HG03439 (cell line): ENCODE measurements at regions not wholly inside any gene's neighbourhood (a gene's known extent, or its start where the extent isn't known, plus 50 kb on each side); places are given as distances from the start of the nearest gene placed in this dataset.
"Not testable (repeated sequence)": the region's sequence is repeated elsewhere in the genome, so short reads cannot be mapped to it uniquely, and the experiment has no call there.

ENCODE experiments used
- ATAC-seq: cut with Tn5 transposase; IDR thresholded peaks from one replicate; pipeline ENCODE4 v1.9.1; 2021; ENCODE audit warnings: mild to moderate bottlenecking, moderate library complexity; ENCODE audit not compliant: unreplicated experiment

DNA sequence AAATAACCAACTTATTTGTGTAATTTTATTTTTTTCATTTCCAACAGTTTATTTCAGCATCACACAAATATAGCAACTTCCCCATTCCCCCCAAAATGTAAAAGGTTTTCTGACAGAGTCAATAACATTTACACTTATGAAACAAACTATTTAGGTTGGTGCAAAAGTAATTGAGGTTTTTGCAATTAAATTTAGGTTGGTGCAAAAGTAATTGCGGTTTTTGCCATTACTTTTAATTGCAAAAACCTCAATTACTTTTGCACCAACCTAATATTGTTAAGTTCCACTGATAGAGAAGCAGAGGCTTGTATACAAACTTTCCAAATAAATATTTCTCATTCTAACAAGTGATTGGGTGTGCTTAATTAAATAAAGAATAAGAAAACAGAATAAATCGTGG is 270.9 kb upstream of the DUSP10 start:
- ATAC-seq = no peak

- ATAC-seq = no peak
Observed at GRCh38 chr1:222010306-222010705, 268.4 kb upstream of the DUSP10 start.

- ATAC-seq = peak; percentile 58
Observed at GRCh38 chr1:222009105-222009730, 267.3 kb upstream of the DUSP10 start.

DNA sequence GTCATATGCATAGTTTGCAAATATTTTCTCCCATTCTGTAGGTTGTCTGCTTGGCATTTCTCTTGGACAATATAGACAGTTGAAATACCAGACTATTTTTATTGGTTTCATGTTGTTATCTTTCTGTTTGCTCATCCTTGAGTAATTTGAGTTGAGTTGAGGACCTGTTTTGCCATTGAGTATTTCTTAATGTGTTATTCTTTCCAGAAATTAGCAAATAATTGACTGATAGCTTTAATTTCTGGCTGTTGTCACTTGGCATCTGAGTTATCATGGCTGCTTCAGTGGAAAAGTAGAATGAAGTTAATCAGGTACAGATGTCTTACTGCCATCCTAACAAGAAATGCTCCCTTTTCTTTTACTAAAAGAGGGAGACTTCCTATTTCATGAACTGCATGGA is 264.8 kb upstream of the DUSP10 start:
- ATAC-seq = no peak

DNA sequence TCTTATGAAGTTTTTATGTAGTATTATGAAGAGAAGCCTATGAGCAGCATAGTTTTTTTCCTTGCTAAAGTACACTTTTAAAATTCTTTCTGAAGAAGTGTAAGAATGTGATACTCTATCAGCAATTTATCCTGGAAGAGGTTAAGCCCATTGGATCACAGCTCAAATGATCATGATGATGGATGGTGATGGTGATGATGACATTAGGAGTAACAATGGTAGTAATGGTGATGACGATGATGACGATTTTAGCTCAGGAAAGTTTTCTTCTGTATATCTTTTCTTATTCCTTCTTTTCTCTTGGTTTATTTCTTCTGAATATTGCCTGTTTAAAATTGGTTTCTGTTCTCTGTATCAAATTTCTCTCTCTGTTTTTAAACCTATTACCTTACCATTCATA is 262.9 kb upstream of the DUSP10 start:
- ATAC-seq = no peak

DNA sequence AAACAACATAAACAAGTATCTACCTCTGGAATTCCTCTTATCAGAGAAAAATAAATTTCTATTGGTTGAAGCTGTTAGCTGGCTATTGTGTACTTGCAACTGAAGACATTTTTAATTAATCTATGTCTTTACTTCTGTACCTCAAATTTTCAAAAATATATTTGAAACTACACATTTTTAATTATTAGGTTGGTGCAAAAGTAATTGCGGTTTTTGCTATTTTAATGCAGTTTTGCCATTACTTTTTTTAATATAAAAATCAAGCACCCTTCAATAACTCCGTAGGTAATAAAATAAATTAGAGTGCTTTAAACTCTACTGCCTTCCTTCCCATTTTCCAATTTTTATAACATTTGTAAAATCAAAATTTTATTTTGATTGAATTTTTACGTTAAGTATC is 262.1 kb upstream of the DUSP10 start:
- no peak for ATAC-seq

DNA sequence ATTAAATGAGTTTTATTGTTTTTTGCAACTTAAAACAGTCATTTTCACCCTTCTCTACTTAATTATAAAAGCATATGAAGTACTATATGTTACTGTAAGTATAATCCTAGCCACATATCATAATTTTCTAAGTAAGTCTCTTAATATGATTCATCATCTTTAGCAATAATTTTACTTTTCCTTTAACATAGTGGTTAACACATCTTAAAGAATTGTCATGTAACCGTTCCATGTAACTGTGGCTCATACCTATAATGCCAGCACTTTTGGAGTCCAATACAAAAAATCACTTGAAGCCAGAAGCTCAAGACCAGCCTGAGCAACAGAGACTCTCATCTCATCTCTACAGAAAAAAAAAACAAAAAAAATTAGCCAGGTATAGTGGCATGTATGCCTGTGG is 260.6 kb upstream of the DUSP10 start:
- no peak for ATAC-seq

DNA sequence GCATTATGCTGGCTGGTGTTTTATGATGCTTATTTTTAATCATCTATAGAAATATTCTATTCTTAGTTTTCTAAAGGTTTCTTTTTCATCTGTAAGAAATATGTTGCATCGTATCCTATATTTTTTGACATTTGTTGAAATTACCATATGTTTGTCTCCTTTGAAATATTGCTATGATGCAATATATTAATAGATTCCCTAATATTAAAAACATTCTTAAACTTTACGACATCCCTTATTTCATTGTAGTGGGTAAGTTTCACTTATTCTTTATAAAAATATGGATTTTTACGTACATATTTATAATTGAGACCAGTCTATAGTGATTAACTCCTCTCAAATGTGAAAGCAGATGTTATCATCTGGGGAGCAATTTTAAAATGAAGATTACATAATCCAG is 258.2 kb upstream of the DUSP10 start:
- no peak for ATAC-seq

DNA sequence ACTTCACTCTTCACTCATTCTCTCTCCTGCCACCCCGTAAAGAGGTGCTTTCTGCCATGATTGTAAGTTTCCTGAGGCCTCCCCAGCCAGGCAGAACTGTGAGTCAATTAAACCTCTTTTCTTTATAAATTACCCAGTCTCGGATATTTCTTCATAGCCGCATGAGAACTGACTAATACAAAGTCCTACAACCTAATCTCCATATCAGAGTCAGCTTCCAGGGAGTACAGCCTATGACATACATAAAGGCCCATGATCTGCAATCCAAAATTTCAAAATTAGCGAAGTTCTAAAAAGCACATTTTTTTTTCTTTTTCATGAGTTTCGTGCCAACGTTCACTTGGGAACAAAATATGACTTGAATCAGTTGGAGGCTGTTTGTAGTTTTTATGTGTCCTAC is 256.9 kb upstream of the DUSP10 start:
- ATAC-seq = no peak

DNA sequence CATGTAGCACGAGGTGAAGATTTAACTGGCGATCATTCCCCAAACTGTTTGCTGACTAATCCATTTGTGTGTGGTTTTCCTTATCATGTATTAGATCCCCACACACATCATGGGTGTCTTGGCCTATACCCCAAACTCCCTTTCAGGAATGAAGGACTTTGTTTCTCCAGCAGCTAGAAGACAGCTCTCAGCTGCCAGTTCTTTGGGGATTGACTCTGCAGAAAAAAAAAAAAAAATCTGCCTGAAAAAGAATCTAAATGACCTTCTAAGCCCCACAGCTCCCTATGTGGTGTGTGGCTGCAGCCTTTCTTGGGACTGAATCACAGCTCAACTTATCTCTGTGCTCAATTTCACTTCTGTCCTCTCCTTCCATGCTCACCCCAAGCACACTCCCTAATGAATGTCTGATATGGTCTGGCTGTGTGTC is 256.3 kb upstream of the DUSP10 start:
- ATAC-seq = no peak

- ATAC-seq = not testable (repeated sequence)
Observed at GRCh38 chr1:221997012-221997411, 255.1 kb upstream of the DUSP10 start.

GRCh38 chr1:221994939-221995338 is 253.1 kb upstream of the DUSP10 start:
- no peak for ATAC-seq

DNA sequence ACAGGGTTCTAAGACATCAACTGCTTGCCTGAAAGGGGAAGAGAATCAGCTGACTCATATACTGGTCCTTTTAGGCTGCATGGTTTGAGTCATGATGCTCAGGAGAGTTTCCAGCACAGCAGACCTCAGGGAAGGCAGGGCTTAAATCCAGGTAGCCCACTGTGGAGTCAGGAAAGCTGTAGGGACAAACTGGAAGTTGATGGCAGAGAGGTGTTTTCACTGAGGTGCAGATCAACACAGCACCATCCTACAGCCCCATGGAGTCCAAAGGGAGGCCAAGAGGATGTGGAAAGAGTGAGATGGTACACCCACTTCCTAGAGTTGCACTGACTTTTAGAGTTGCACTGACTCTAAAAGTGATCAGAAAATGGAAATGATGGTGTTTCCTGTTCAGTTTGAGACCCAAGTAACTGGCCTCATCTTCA is 252.4 kb upstream of the DUSP10 start:
- ATAC-seq = peak; percentile 71

DNA sequence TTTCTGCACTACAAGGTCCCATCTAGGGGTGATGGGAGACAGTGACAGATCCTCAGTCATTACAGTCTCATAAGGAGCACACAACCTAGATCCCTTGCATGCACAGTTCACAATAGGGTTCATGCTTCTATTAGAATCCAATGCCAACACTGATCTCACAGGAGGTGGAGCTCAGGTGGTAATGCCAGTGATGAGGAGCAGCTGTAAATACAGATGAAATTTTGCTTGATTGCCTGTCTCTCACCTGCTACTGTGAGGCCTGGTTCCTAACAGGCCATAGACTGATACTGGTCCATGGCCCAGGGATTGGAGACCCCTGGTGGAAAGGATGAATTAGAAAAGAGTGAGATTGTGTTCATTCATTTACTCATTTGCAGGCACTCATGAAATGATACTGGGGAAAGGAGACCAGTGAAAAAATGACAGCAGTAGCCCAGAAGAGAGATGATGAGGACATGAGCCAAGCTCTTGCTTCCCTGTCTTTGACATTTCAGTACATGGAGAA is 251.6 kb upstream of the DUSP10 start:
- ATAC-seq = no peak

DNA sequence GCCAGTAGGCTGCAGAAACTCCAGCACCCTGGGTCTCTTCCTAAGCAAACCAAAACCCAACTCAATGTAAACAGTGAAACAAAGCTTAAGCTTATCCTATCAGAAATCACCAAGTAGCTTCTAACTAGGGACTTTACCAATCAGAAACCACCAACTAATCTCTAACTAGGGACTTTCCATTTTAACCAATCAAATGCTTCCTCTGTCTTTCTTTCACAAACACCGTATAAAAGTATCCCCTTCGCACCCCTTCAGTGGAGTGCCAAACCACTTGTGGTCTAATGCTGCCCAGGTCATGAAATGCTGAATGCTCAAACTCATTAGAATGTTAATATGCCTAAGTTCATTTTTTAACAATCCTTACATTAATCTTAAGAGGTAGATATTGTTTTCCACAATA is 250.5 kb upstream of the DUSP10 start:
- no peak for ATAC-seq

- no peak for ATAC-seq
Observed at GRCh38 chr1:221991221-221991620, 249.3 kb upstream of the DUSP10 start.

DNA sequence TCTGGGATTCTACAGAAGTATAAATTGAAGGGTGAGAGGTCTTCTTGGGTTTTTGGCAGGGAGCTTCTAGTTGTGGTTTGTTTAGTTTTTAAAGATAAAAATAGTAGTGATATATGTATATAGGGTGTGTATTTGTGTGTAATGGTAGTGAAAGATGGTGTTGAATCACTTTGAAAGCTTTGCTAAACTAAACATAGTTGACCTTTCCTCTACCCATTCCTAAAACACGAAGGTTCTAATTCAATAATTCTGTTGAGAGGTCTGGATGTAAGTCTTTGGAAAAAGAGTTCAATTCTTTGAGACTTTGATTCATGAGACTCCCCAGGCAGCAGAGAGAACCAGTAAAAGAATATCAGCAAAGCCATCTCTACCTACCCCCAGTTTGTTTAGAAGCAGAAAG is 247.9 kb upstream of the DUSP10 start:
- ATAC-seq = no peak

DNA sequence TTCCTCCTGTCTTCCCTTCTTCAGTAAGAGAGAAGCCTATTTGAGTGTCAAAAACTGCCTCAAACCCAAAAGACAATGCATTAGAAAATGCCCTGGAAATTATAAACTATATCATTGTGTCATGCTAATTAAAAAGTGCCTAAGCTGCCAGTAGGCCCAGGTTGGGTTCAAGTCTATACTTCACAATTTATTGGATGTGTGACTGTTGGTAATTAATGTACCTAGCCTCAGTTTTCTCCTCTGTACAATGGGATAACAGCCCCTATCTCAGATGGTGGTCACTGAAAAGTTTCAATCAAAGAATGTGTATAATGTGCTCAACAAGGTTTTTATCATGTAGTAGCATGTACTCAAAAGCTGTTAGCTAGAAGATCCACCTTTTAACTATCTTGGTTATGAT is 246.9 kb upstream of the DUSP10 start:
- no peak for ATAC-seq

DNA sequence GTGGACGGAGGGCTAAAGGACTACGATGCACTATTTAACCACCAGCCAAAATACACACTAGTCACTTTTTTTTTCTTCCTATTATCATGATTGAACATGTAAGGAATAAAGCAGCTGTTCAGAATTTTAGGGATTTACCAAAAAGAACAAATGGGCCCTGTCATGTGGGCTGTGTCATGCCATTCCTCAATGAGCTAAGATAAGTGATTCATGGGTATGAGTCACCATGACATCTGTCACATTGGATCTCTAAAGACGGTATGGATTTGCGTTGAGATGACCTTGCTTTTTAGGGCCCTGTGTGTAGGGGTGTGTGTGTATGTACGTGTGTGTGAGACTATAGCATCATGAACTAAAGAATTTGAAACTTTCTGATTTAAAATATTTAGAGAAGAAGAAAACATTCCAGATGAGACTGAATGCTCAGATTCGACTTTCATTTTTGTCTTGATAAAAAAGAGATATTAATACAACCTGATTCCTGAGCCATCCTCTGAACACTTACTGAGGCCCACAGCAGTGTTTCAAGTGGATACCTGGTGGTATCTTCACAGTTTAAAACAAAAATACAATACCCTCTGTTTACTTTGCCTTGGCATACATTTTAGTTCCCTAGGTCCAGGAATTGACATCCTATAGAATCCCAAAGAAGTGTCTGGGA is 246.1 kb upstream of the DUSP10 start:
- no peak for ATAC-seq

DNA sequence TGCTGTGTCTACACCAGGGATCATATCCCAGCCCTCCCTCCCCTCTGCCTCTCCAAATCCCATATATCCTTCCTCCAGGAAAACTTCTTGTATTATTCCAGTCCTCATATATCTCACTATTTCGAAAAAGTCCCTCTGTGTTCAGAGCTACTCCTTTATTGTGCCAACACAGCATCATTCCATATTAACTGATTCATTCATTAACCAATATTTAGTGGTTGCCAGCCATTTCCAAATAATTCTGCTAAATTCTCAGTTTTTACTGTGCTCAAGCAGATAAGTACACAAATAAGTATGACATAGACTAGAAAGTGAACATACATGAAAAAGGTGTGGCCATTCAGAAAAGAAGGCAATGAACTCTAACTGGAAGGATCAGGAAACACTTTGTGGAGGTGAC is 241.6 kb upstream of the DUSP10 start:
- ATAC-seq = no peak

- ATAC-seq = no peak
Observed at GRCh38 chr1:221981461-221981860, 239.6 kb upstream of the DUSP10 start.

- ATAC-seq = no peak
Observed at GRCh38 chr1:221979444-221980032, 237.6 kb upstream of the DUSP10 start.
